Ascending aorta (tissue), 2 donors: ENCODE measurements at regions not wholly inside any gene's neighbourhood (a gene's known extent, or its start where the extent isn't known, plus 50 kb on each side); places are given as distances from the start of the nearest gene placed in this dataset.

Experiments used
- DNase-seq, 2 donors: peaks; one replicate each; pipeline ENCODE4 v3.0.0-alpha.2; 2019; ENCODE audit warnings: low spot score in 2 of 2
- H3K27ac ChIP-seq, 2 donors: fragments of 200-600 bp; sonication (generic); one replicate each; pipeline ENCODE4 v1.5.1; 2016 to 2017; ENCODE audit warnings: mild to moderate bottlenecking in 1 of 2
- H3K27me3 ChIP-seq: fragments of 200-600 bp; sonication (generic); one replicate; pipeline ENCODE4 v1.5.1; 2017
- H3K36me3 ChIP-seq, 2 donors: fragments of 200-600 bp; sonication (generic); one replicate each; pipeline ENCODE4 v1.5.1; 2016
- H3K4me1 ChIP-seq, 2 donors: fragments of 200-600 bp; sonication (generic); one replicate each; pipeline ENCODE4 v1.5.1; 2016 to 2017; ENCODE audit warnings: mild to moderate bottlenecking in 1 of 2
- H3K4me3 ChIP-seq, 2 donors: fragments of 200-600 bp; sonication (generic); one replicate each; pipeline ENCODE4 v1.5.1; 2016 to 2017; ENCODE audit warnings: mild to moderate bottlenecking in 1 of 2
- H3K9me3 ChIP-seq, 2 donors: fragments of 200-600 bp; sonication (generic); one replicate each; pipeline ENCODE4 v1.5.1; 2016
- intact Hi-C: fragments of 100-400 bp; cut with DNase I; formaldehyde crosslinking; loops from one replicate; pipeline ENCODE4 v1.15.1; 2023
- TF ChIP-seq, protein P1 (sequence below), 3 experiments: fragments of 200-600 bp in 2 of 3; fragments of 450-650 bp in 1 of 3; sonication (generic) in 2 of 3; IDR thresholded peaks; one replicate each; pipeline ENCODE4 v1.5.1; 2016 to 2019; ENCODE audit warnings: antibody characterized with exemption in 3 of 3, mild to moderate bottlenecking in 1 of 3, moderate library complexity in 1 of 3

DNA sequence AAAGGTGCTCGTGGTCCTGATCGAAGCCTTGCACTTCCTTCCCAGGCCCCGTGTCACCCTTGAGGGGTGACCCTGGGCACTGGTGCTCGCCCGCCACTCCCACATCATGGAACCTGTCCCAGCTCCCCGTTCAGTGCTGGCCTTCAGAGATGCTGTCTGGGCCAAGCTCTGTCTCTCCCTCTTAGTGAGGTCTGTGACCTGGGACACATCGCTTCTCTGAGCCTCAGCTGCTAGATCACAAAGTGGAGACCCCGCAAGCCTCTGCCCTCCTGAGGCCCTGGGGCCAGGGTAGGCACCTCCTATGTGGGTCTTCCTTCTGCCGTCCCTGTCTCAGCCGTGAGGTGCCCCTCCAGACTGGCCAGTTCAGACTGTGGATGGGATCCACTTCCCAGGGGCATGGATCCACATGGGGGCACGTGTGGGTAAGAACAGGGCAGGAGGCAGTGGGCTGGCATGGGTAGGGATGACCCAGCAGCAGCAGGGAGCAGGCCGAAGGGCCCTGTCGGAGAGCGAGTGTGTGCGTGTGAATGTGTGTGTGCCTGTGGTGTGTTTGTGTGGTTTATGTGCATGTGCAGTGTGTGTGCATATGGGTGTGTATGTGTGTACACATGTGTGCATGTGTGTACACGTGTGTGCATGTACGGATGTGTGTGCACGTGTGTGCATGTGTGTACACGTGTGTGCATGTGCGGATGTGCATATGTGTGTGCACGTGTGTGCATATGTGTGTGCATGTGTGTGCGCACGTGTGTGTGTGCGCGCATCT, 1073.7 kb downstream of the BRD1 start:
- TF ChIP-seq, protein P1, sequence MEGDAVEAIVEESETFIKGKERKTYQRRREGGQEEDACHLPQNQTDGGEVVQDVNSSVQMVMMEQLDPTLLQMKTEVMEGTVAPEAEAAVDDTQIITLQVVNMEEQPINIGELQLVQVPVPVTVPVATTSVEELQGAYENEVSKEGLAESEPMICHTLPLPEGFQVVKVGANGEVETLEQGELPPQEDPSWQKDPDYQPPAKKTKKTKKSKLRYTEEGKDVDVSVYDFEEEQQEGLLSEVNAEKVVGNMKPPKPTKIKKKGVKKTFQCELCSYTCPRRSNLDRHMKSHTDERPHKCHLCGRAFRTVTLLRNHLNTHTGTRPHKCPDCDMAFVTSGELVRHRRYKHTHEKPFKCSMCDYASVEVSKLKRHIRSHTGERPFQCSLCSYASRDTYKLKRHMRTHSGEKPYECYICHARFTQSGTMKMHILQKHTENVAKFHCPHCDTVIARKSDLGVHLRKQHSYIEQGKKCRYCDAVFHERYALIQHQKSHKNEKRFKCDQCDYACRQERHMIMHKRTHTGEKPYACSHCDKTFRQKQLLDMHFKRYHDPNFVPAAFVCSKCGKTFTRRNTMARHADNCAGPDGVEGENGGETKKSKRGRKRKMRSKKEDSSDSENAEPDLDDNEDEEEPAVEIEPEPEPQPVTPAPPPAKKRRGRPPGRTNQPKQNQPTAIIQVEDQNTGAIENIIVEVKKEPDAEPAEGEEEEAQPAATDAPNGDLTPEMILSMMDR (IDR thresholded peaks at IDR 0.05): no peak
- no peaks in the 10 kb centered on the region for H3K9me3 ChIP-seq
- no peak overlapping the region for H3K27ac ChIP-seq
- H3K36me3 ChIP-seq: peaks cover 9 to 11% of the 10 kb centered on the region in 2 donors
- intact Hi-C loops: no loop called here
- DNase-seq: no peak
- H3K27me3 ChIP-seq: no peaks in the 10 kb centered on the region
- H3K4me3 ChIP-seq: no peak overlapping the region
- H3K4me1 ChIP-seq: no peaks in the 10 kb centered on the region

DNA sequence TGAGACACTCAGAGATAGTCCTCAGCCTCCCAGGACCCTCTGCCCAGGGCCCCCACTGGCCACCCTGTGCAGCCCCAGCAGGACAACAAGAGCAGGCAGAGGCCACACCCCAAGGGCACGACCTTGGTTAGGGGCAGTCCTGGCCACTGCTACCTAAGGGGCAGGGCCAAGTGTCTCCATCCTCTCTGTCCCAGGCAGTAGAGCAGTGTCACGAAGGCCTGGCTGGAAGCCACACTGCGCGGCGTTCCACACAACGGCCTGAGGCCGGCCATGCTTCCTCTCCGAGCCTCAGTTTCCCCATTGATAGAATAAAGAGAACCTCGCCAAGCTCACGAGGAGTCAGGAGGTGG, 1074.3 kb downstream of the BRD1 start:
- H3K36me3 ChIP-seq: peaks cover 9 to 13% of the 10 kb centered on the region in 2 donors
- DNase-seq: peak in 1 of 2 donors; percentile 4
- H3K27ac ChIP-seq: no peak overlapping the region
- no peaks in the 10 kb centered on the region for H3K27me3 ChIP-seq
- intact Hi-C loops: no loop called here
- no peak overlapping the region for H3K4me3 ChIP-seq
- H3K4me1 ChIP-seq: no peaks in the 10 kb centered on the region
- no peaks in the 10 kb centered on the region for H3K9me3 ChIP-seq
- TF ChIP-seq, protein P1 (IDR thresholded peaks at IDR 0.05): no peak

DNA sequence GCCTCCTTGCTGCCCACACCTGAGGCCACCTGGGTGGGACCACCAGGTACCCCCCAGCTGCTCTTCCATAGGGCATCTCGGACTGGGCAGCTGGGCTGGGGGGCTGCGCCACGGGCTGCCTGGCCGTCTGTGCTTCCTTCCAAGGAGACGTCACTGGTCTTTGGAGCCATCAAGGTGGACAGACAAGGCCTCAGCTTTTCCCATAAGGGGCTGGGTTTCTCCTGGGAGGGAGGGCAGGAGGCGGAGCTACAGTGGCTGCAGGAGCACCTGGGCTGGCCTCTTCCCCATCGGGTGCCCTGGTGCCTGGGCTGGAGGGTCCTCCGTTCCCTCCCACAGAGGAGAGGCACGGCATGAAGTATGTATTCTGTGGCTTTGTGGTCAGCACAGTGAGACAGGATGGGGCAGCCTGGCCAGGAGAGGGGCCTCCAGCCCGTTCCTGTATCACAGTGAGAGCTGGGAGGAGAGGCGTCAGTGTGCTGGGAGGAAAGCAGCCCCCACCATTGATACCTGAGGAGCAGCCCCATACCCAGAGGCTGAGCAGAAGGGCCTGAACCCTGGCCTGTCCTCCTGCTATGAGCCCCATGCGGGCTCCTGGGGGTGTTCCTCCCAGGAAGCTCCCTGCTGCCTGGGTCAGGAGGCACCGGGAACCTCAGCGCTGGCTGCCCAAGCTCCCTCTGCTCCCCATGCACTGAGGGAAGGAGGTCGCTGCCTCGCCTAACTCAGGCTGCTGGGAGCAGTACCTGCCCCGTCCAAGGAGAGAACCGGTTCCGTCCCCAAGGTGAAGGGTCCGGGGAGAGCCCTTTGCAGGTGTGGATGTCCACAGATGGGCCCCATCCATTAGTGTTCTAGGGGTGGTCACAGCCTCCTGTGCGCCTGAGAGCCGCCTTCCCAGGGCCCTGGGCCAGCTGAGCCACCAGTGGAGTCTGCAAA, 1075.0 kb downstream of the BRD1 start:
- TF ChIP-seq, protein P1 (IDR thresholded peaks at IDR 0.05): no peak
- no peak overlapping the region for H3K4me3 ChIP-seq
- intact Hi-C loops: no loop called here
- H3K27ac ChIP-seq: no peak overlapping the region
- H3K36me3 ChIP-seq: peaks cover 9 to 13% of the 10 kb centered on the region in 2 donors
- peak in 1 of 2 donors; percentile 3 for DNase-seq
- no peaks in the 10 kb centered on the region for H3K4me1 ChIP-seq
- no peaks in the 10 kb centered on the region for H3K27me3 ChIP-seq
- H3K9me3 ChIP-seq: no peaks in the 10 kb centered on the region

DNA sequence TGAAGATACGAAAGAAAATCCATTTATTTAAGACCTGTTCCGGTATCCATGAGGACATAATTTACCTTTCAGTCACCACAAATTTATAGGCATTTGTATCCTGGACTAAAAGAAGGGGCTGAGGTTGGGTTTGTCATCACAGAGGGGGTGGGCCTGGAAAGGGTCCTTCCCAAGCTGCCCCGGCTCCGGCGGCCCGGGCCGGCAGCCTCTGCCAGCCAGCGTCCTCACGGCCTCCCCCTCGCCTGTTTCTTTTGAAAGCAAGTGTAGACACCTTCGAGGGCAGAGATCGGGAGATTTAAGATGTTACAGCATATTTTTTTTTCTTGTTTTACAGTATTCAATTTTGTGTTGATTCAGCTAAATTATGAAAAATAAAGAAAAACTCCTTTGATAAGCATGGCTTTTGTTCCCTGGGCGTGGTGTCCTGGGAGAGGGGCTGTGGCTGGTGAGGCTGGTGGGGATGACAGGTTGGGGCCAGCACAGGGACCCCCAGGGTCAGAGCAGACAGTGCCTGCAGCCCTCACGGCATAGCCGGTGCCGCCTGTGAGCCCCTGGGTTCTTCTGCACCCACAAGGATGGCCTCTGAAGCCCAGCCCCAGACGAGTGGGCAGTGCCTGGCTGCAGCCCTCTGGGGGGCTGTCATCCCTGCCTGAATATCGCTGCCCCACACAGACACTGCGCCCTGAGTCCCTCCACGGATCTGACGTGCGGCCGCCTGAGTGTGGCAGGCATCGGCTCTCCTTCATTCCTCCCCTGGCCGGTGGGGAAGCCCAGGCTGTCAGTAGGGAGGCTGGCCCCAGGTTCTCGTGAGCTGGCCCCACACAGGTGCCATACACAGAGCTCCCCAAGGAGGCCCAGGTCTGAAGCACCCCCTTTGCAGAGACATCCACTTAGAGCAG, 1075.9 kb downstream of the BRD1 start:
- no peaks in the 10 kb centered on the region for H3K27me3 ChIP-seq
- intact Hi-C loops: no loop called here
- no peak for DNase-seq
- H3K27ac ChIP-seq: no peak overlapping the region
- H3K9me3 ChIP-seq: no peaks in the 10 kb centered on the region
- H3K4me3 ChIP-seq: no peak overlapping the region
- TF ChIP-seq, protein P1 (IDR thresholded peaks at IDR 0.05): no peak
- H3K36me3 ChIP-seq: peaks cover 9 to 13% of the 10 kb centered on the region in 2 donors
- no peaks in the 10 kb centered on the region for H3K4me1 ChIP-seq

DNA sequence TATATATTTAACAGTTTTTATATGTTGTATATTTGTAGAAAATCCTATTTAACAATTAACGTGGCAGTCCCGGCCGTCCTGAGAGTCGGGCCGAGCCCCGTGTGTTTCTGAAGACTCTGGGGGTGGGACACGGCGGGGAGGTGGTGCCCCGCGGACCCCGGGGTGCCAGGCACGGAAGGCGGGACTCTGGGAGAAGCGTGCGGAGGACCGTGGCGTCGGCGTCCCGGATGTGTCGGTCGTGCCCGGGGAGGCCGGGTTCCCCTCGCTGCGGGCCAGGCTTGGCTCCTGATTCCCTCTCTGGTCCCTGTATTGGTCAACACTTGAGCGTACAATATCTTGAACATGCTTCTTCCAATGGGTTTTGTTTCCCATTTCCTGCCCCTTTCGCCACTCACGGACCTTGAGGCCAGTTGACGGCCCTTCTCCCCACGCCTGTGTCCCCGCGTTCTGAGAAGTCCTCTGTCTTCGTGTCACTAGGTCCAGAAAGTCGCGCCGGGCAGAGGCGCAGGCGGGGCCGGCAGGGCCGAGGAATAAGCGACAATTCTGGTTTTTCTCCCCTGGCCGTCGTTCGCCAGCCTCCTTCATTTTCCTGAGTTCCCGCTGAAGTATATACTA, 1076.7 kb downstream of the BRD1 start:
- Histone ChIP-seq H3K9me3 (no peaks in the 10 kb centered on the region), H3K36me3 (peaks cover 9 to 13% of the 10 kb centered on the region in 2 donors), H3K4me1 (no peaks in the 10 kb centered on the region), H3K27me3 (no peaks in the 10 kb centered on the region), H3K27ac (no peak overlapping the region), H3K4me3 (no peak overlapping the region)
- peak in 1 of 2 donors; percentile 4 for DNase-seq
- intact Hi-C loops: no loop called here
- TF ChIP-seq, protein P1 (IDR thresholded peaks at IDR 0.05): no peak
